Hematopoietic multipotent progenitor cell treated with erythropoietin and hydrocortisone succinate and interleukin-3 and kit ligand, for 4 days (in vitro differentiated cells): ENCODE measurements at regions not wholly inside any gene's neighbourhood (a gene's known extent, or its start where the extent isn't known, plus 50 kb on each side); places are given as distances from the start of the nearest gene placed in this dataset.
"Not testable (repeated sequence)": the region's sequence is repeated elsewhere in the genome, so short reads cannot be mapped to it uniquely, and the experiment has no call there.

Experiments used
- DNase-seq: peaks from one replicate; pipeline ENCODE4 v3.0.0-alpha.2; 2015

DNA sequence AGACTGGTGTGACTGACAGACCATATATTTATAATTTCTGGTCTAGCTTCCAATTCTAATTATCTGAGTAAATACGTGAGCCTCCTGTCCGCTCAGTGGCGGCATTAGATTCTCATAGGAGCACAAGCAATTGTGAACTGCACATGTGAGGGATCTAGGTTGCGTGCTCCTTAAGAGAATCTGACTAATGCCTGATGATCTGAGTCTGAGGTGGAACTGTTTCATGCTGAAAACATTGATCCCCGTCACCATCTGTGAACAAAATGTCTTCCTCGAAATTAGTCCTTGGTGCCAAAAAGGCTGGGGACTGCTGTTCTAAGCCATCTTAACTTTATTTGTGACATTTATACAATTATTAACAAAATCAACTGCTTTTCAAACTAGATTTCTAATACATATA is 164.7 kb upstream of the MEOX2 start:
- no peak for DNase-seq

- no peak for DNase-seq
Measured at GRCh38 chr7:15848901-15849300, 162.4 kb upstream of the MEOX2 start.

GRCh38 chr7:15848362-15848761 is 161.9 kb upstream of the MEOX2 start:
- DNase-seq: peak; percentile 74

DNA sequence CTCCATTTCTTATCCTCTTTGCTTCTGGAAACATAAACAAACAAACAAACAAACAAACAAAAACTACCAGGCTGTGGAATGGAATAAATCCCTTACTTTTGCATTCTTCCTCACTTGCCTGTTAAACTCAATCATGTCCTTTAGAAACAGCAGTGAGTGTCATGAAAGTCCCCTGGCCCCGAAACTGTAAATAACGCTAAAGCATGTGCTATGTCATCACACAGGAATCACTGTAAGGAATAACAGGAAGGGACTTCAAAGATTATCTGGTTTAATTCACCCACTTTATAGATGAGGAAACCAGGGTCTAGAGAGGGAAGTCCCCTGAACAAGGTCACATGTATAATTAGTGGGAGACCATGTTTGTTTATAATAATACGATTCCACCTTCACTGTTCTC is 159.4 kb upstream of the MEOX2 start:
- DNase-seq: no peak

DNA sequence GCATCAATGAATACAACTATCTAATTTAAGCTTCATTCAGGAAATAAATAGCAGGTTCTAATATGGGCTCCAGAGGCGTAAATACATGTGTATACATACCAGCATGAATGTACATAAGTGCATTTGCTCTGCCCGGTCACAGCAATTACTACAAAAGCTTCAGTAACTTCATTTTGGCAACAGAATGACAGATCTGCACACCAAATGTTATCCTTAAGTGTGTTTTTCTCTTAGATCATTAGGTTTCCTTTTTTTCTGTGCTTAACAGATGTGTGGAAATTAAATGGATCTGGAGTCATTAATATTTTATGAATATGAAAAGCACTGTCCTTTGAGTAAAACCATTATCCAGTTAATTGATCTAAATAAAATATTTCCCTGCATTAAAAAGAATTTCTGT is 159.0 kb upstream of the MEOX2 start:
- no peak for DNase-seq

GRCh38 chr7:15839416-15840100 is 153.1 kb upstream of the MEOX2 start:
- DNase-seq: peak; percentile 35

DNA sequence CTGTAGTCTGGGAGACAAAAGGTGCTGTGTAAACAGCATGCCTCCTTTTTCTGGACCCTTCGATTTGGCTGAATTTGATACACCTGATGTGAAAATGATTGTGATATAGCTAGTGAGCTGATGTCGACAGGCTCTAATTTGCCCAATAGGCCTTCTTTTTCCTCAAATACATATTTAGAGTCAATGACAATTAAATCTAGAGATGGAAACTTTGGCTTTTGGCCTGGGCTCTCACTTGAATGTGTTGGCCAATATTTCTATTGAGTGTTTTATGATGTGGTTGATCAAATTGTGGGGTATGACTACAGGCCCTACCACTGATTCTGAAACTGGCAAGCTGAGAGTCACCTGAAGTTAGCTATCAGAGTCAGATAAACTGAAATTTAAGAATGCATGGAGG is 151.8 kb upstream of the MEOX2 start:
- no peak for DNase-seq

DNA sequence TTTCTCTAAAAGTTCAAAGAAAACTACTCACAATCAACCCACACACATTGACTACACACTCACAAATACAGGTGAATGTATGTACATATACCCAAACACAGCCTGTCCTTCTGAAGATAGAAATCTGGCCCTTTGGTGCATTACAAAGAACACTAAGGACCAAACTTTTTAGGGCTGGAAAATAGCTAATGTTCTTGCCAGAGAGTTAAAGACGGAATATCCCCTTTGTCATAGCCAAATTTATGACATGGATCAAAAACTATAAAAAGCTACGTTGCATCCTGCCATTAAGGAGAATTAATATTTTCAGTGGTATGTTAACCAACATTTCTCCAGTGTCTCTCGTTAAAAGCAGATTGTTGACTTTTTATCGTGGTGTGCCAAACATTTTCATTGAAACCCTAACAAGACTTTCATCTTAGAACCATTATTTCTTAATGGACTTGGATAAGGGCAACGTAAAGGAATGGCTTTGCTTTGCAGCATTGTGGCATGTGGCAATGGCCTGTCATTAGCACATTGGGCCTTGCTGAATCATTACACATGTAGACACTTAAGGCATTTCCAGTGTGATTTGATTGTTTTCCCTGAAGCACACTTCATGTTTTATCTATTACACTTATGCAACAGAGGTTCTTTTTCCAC is 150.9 kb upstream of the MEOX2 start:
- no peak for DNase-seq

DNA sequence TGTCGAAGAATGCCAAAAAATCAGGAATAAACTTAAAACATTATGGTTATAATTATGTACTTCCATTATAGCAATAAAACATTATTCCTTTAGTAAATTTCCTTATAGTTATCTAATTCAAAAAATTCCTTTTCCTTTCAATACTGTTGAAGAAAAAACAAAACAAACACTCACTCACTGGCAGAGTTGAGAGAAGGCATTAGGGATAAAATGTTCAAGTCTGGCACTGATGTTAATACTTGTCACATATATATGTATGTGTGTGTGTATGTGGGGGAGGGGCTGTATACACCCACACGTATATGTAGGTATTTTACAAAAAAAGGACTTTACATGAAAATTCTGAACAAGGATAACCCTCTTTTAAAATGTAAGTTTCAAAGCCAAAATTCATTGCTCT is 150.2 kb upstream of the MEOX2 start:
- no peak for DNase-seq

DNA sequence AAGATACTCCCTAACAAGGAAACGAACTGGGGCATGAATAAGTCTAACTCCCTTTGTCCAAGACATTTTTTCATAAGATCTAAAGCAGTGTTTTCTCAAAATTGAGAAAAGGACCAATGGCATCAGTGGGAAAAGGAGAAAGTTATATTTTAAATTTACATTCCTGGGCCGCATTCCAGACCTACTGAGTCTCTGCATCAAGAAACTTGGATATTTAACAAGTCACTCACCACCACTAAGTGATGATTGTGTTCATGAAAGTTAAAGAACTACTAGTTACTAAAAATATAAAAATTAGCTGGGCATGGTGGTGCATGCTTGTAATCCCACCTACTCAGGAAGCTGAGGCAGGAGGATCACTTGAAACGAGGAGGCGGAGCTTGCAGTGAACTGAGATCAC is 149.6 kb upstream of the MEOX2 start:
- no peak for DNase-seq

DNA sequence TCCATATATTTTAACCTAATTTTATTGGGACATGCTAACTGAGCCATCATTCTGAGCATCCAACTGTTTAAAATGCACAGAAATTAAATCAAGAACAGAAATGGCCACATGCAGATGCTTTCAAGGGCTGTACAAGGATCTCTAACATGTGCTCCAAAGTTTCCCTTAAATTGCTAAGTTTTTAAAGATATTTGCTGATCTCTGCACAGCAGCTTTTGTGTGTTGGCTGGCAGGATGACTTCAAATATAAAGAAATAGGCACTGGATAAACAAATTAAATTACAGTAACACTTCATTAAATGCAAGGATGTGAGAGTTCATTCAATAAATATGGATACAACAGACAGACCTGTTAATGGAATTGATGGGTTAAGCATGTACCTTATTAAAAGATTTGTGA is 148.0 kb upstream of the MEOX2 start:
- no peak for DNase-seq

DNA sequence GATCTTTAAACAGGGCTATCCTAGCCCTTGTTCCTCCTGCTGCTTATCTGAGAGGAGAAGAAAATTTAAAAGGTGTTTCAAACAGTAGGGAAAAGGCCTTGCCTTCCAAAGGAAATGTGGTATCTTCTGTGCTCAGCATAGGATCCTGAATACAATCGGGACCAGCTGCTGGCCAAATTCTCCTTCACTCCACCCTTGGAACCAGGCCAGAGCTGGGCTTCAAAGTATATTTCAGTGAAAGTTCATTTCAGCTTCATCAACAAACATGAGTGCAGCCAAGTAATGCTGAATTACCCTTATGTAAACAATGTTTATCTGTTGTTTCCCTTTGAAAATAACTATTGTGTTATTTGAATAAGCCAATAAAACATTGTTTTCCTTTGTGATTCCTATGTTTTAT is 146.5 kb upstream of the MEOX2 start:
- no peak for DNase-seq

DNA sequence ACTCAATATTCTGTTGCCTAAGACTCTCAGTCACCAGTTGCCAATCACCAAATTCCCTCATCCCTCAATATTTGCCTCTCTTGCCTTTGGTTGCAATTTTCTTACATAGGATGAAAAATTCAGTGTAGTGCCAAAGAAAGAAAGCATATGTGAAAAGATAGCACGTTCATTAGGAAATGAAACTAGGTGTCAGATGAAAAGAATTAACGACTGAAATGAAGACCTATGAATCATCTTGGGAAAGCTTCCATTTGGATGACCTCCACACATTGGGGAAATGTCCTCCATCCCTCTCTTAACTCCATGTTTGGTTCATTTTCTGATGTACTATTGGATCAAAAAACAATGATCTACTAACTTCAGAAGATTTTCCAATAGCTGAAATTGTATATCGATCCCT is 145.1 kb upstream of the MEOX2 start:
- DNase-seq: no peak

DNA sequence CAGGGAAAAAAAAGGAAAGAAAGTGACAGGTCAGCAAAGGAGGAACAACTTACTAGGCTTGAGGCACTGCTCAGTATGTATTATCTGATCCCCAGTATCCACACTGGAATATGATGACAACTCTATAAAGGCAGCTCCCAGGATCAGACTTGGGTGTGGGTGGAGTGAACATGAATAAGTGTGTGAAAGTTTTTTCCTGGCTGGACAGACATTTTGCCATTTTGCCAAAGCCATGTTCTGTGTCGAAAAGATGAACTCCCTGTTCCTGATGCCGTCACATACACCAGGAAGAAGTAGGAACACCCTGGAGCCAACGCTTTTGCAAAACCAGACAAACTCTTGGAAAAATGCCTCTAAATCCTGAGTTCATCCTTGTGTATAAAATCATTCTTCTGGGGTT is 143.2 kb upstream of the MEOX2 start:
- no peak for DNase-seq

DNA sequence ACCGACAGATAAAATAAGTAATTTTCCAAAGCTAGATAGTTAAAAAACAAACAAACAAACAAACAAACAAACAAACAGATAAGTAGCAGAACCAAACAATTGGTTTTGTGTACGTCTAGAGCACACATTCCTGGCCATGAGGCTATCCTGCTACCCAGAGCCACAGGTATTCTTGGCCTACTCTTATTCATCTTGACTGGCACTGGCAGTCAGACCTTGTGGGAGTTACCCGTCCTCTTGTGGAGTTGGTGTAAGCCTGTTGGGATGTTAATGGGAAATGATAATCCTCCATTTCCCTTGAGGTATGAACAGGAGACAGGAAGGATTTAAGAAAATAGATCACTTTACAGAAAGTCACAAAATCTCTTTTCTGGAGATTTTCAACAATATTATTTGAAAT is 142.4 kb upstream of the MEOX2 start:
- no peak for DNase-seq

- no peak for DNase-seq
Measured at GRCh38 chr7:15821484-15822427, 135.3 kb upstream of the MEOX2 start.

- DNase-seq: peak; percentile 48
Measured at GRCh38 chr7:15820319-15820718, 133.8 kb upstream of the MEOX2 start.

DNA sequence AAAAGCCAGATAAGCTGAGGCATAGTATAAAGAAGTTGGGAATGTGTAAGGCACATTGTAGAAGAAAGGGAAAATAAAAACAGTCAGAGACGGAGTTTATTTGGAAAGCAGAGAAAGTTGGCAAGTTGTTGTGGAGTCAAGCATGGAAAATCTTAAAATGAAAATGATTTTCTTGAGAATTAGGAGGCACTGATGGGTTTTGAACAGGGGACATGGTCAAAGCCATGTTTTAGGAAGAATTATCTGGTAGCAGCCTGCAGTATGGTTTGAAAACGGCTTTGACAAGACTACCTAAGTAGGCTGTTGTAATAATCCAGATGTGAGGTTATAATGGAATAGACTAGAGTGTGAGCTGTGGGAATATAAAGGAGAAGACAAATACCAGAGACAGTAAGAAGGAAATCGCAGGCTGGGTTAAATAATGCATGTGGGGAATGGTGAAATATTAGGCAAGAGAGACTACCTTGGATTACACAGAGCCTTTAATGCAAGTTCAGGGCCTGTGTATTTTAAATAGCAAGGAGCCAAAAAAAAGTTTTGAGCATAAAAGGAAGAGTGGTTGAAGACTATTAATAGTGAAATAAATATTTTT is 130.4 kb upstream of the MEOX2 start:
- no peak for DNase-seq

GRCh38 chr7:15813448-15813847 is 127.0 kb upstream of the MEOX2 start:
- DNase-seq: no peak

DNA sequence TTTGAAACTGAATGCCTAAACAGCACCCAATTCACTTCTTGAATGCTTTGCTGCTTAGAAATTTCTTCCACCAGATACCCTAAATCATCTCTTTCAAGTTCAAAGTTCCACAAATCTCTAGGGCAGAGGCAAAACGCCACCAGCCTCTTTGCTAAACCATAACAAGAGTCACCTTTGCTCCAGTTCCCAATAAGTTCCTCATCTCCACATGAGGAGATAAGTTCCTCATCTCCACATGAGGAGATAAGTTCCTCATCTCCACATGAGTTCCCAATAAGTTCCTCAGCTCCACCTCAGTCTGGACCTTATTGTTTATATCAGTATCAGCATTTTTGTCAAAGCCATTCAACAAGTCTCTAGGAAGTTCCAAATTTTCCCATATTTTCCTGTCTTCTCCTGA is 123.9 kb upstream of the MEOX2 start:
- not testable (repeated sequence) for DNase-seq

DNA sequence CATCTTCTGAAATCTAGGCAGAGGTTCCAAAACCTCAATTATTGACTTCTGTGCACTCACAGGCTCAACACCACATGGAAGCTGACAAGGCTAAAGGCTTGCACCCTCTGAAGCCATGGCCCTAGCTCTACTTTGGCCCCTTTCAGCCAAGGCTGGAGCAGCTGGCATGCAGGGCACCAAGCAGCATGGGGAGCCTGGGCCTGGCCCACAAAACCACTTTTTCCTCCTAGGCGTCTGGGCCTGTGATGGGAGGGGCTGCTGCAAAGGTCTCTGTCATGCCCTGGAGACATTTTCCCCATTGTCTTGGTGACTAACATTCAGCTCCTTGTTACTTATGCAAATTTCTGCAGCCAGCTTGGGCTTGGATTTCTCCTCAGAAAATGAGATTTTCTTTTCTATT is 123.5 kb upstream of the MEOX2 start:
- DNase-seq: not testable (repeated sequence)

DNA sequence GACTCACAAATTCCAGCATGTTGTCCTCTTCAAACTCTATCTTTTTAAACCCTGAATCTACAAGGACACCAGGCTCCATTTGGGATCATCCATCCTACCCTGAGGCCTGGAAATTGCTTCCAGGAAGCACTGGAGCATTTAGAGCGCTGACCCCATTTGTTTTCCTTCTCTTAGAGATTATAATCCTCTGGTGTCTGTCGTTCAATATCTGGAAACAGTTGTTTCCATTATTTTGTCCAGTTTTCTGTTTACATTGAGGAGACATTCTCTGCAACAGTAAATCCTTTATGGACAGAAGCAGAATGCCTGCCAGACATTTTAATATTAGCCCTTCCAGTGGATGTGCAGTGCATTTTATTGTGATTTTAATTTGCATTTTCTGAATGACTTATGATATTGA is 119.4 kb upstream of the MEOX2 start:
- no peak for DNase-seq

DNA sequence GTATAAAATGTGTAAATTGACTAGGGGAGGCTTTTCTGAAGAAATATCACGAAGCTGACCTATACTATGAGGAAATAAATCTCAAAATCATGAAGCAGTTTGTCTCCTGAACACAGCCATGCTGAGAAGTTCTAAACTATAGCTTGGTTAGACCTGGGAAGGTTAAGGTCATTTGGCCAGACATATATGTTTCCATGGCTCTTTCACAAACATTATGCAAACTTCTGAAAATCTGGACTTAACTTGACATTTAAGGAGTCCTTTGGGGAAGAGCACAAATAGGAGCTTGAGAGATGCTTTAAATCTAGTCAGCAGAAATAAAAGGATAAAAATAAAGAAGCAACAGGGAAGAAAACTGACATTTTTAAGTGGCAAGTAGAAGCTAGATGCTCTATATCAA is 115.9 kb upstream of the MEOX2 start:
- no peak for DNase-seq

DNA sequence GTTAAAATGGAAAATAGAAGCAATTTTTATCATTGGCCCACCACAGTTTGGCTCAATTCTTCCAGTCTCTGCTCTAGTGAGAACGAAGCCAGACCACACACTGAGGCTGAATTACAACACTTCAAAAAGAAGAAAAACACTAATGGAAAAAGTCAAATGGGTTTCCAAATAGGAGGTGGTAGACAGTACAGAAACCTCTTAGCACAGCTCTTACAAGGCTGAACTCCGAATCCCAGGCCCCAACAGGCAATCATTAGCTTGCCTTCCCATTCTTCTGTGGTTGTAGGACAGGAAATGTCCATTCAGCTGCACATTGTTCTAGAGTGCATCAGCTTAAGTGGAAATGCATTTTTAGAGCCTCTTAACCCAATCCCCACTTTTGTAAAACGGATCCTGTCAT is 115.1 kb upstream of the MEOX2 start:
- no peak for DNase-seq
